ENCODE measurements at regions not wholly inside any gene's neighbourhood (a gene's known extent, or its start where the extent isn't known, plus 50 kb on each side); places are given as distances from the start of the nearest gene placed in this dataset.
A peak's percentile ranks its signal among the peaks of the same experiment; 100 is the strongest.

DNA sequence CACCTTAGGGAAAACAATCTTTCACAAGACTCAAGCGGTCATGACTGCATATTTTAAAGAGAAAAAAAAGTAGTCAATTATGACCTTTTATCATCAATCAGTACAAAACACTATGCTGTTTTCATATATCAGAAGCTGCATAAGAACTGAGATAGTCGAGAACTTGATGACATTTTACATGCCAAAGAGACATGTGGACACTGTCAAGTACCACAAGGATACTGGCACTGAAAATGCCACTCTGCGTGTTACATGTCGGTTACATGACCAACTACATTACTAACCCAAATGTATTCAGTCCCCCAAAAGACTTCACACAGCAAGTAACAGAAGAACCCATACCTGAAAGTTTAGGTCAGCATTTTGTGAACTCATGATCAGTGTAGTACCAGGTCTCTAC, 975.0 kb upstream of the ADGRL4 start:
- H3K4me3 ChIP-seq (ENCODE audit: extremely low read depth in 1 of 4, insufficient read depth in 2 of 4, low read depth in 3 of 4, low read length in 4 of 4), result no peak overlapping the region
- FAIRE-seq, result no peak
- WGBS, 2 experiments (ENCODE audit: extremely low coverage in 1 of 2, insufficient coverage in 1 of 2, insufficient read length in 1 of 2, insufficient replicate concordance in 2 of 2, low coverage in 1 of 2, low lambda C conversion rate in 2 of 2, missing lambda C conversion rate in 1 of 2), result 92% methylated on average over 4 of the region's 4 CpGs; no CpG with 5 or more reads in 1 of the 2 experiments
- no peak for TF ChIP-seq TEAD4 (IDR thresholded peaks at IDR 0.05; ENCODE audit: low read depth, low read length)
- no peak for TF ChIP-seq MAX (IDR thresholded peaks at IDR 0.05)
- TF ChIP-seq NRF1 (IDR thresholded peaks at IDR 0.05; ENCODE audit: low read depth, low read length), result no peak
- TF ChIP-seq RNF2 (IDR thresholded peaks at IDR 0.05; ENCODE audit: borderline replicate concordance, low read depth, low read length, missing control alignments, poor library complexity, severe bottlenecking), result no peak
- no peak for TF ChIP-seq CREB1 (IDR thresholded peaks at IDR 0.05)
- no peak for TF ChIP-seq GABPA (IDR thresholded peaks at IDR 0.05; ENCODE audit: borderline replicate concordance, insufficient read depth, low read length)
- no peak for TF ChIP-seq POU5F1 (IDR thresholded peaks at IDR 0.05; ENCODE audit: low read depth, low read length)
- no peak for TF ChIP-seq TCF12 (IDR thresholded peaks at IDR 0.05; ENCODE audit: low read depth, low read length)
- TF ChIP-seq BRCA1 (IDR thresholded peaks at IDR 0.05; ENCODE audit: low read depth, low read length), result no peak
- TF ChIP-seq SIRT6 (IDR thresholded peaks at IDR 0.05; ENCODE audit: low read length), result no peak
- TF ChIP-seq, protein P1, sequence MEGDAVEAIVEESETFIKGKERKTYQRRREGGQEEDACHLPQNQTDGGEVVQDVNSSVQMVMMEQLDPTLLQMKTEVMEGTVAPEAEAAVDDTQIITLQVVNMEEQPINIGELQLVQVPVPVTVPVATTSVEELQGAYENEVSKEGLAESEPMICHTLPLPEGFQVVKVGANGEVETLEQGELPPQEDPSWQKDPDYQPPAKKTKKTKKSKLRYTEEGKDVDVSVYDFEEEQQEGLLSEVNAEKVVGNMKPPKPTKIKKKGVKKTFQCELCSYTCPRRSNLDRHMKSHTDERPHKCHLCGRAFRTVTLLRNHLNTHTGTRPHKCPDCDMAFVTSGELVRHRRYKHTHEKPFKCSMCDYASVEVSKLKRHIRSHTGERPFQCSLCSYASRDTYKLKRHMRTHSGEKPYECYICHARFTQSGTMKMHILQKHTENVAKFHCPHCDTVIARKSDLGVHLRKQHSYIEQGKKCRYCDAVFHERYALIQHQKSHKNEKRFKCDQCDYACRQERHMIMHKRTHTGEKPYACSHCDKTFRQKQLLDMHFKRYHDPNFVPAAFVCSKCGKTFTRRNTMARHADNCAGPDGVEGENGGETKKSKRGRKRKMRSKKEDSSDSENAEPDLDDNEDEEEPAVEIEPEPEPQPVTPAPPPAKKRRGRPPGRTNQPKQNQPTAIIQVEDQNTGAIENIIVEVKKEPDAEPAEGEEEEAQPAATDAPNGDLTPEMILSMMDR (IDR thresholded peaks at IDR 0.05; ENCODE audit: control extremely low read depth in 1 of 3, insufficient read depth in 1 of 3, low read depth in 1 of 3, low read length in 3 of 3), result no peak
- no peak for TF ChIP-seq HDAC2 (IDR thresholded peaks at IDR 0.05; ENCODE audit: borderline replicate concordance in 1 of 2, low read depth in 2 of 2, low read length in 2 of 2)

More for the DNA sequence above, 975.0 kb upstream of the ADGRL4 start:
- H3K23me2 ChIP-seq (ENCODE audit: low read depth, low read length), result no peaks in the 10 kb centered on the region
- ChIA-PET POLR2A (ENCODE audit: partially characterized antibody) (no interaction called here), CTCF (ENCODE audit: partially characterized antibody) (no interaction called here)
- H2BK15ac ChIP-seq (ENCODE audit: low read length), result no peak overlapping the region
- no peaks in the 10 kb centered on the region for H3K9me3 ChIP-seq (ENCODE audit: insufficient read depth in 2 of 2, low read depth in 1 of 2, low read length in 1 of 2)
- no peak overlapping the region for H3K18ac ChIP-seq (ENCODE audit: extremely low read depth, low read length)
- H4K5ac ChIP-seq (ENCODE audit: insufficient read length, low read depth, low read length), result no peak overlapping the region
- no peak overlapping the region for H3K23ac ChIP-seq (ENCODE audit: insufficient read length)
- H4K91ac ChIP-seq (replicated peaks; ENCODE audit: insufficient read length, low read length), result no peak overlapping the region
- H2BK5ac ChIP-seq (ENCODE audit: low read depth, low read length), result no peak overlapping the region
- no peaks in the 10 kb centered on the region; a peak in 2 of 7 replicates for H3K4me1 ChIP-seq (replicated peaks in 1 of 4; ENCODE audit: control insufficient read depth in 3 of 4, insufficient read depth in 4 of 4, low read length in 3 of 4)
- H3K9ac ChIP-seq (replicated peaks in 1 of 4; ENCODE audit: extremely low read depth in 1 of 4, low read depth in 3 of 4, low read length in 3 of 4), result no peak overlapping the region
- H3K4ac ChIP-seq (replicated peaks; ENCODE audit: insufficient read length, low read depth, low read length), result no peak overlapping the region
- DNase-seq (ENCODE audit: low read depth in 1 of 2, low spot score in 2 of 2), result no peak
- H2BK120ac ChIP-seq (replicated peaks; ENCODE audit: low read depth, low read length), result no peak overlapping the region
- H3K4me2 ChIP-seq (ENCODE audit: insufficient read depth in 1 of 2, low read depth in 2 of 2, low read length in 2 of 2), result no peak overlapping the region
- H2AFZ ChIP-seq (ENCODE audit: low read length), result no peak overlapping the region
- no peak overlapping the region for H2BK12ac ChIP-seq (ENCODE audit: low read depth, low read length)
- no peaks in the 10 kb centered on the region for H3K79me1 ChIP-seq (ENCODE audit: low read depth, low read length)
- no peaks in the 10 kb centered on the region for H3K36me3 ChIP-seq (ENCODE audit: control insufficient read depth in 2 of 4, insufficient read depth in 4 of 4, low read length in 3 of 4)
- H4K8ac ChIP-seq (ENCODE audit: extremely low read depth, insufficient read depth, low read length), result no peak overlapping the region
- H2AK5ac ChIP-seq (ENCODE audit: low read depth, low read length), result no peak overlapping the region
- no peaks in the 10 kb centered on the region for H3K27me3 ChIP-seq (replicated peaks in 1 of 4; ENCODE audit: control insufficient read depth in 3 of 4, extremely low read depth in 1 of 4, insufficient read depth in 3 of 4, low read length in 3 of 4)
- no peak overlapping the region for H3K56ac ChIP-seq (replicated peaks; ENCODE audit: insufficient read length, low read depth, low read length)
- H3K79me2 ChIP-seq (ENCODE audit: control insufficient read depth in 1 of 2, insufficient read depth in 2 of 2, low read length in 2 of 2), result no peaks in the 10 kb centered on the region
- H2BK20ac ChIP-seq (ENCODE audit: low read length), result 0 out of 2 replicates have a peak overlapping the region, but pooled peaks have one; percentile 82
- H4K20me1 ChIP-seq (replicated peaks in 1 of 2; ENCODE audit: control insufficient read depth in 1 of 2, insufficient read depth in 2 of 2, low read length in 2 of 2), result no peaks in the 10 kb centered on the region
- H3K27ac ChIP-seq (ENCODE audit: low read depth, low read length), result no peak overlapping the region
- H3K14ac ChIP-seq (ENCODE audit: insufficient read length), result no peak overlapping the region

Measured in H1 (cell line).